ENCODE measurements at regions not wholly inside any gene's neighbourhood (a gene's known extent, or its start where the extent isn't known, plus 50 kb on each side); places are given as distances from the start of the nearest gene placed in this dataset.
"Not testable (repeated sequence)": the region's sequence is repeated elsewhere in the genome, so short reads cannot be mapped to it uniquely, and the experiment has no call there.

DNA sequence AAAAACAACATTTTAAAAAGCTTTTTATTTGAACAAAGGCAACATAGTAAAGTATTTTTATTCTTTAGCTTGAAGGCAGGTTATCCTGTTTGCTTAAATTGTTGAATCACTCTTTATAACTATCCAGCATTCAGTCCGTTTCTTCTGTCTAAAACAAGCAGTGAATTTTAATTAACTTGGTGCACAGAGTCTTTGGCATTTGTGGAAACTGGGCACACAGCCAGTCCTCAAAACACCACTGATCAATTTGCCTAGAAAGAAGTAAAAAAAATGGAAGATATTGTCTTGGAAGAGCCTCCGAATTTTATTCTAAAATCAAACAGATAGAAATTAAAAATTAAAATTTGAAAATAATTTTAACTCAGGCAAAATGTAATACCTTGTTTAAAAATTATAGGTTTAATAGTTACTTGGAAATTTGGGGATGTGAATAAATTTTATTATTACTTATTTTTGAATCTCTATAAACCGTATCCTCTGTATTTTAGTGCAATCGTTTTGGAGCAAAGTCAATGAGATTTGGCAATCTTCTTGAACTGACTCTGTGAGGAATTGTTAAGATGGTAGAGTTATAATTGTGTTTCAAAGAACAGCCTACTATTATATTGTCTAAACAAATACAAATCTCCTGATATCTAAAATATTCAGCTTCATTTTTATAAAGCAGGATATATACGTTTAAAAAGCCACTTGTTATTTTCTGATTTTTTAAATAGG, 927.0 kb downstream of the SLC16A7 start:
- DNase-seq = no peak

GRCh38 chr12:60529261-60529660, 933.4 kb downstream of the SLC16A7 start:
- DNase-seq = no peak

- DNase-seq = no peak
Observed at GRCh38 chr12:60529723-60530122, 933.9 kb downstream of the SLC16A7 start.

GRCh38 chr12:60535363-60535762, 939.5 kb downstream of the SLC16A7 start:
- no peak for DNase-seq

DNA sequence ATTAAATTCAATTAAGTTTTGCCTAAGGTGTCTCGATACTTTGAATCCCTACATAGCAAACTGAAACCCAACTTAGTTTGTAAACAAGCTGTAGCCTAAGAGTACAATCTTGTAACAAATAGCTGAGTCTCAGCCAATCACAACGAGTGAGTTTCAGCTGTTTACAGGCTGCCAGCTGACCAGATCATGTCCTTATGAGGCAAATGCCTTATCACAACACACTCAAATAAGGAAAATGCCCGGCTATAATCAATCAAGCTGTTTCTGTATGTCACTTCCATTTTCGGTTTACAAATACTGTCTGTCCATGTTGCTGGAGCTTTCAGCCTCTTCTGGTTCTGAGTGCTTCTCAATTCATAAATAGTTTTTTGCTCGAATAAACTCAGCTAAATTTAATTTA, 943.8 kb downstream of the SLC16A7 start:
- no peak for DNase-seq

GRCh38 chr12:60568914-60569313, 973.1 kb downstream of the SLC16A7 start:
- DNase-seq = no peak

- DNase-seq = no peak
Observed at GRCh38 chr12:60577607-60578006, 981.8 kb downstream of the SLC16A7 start.

DNA sequence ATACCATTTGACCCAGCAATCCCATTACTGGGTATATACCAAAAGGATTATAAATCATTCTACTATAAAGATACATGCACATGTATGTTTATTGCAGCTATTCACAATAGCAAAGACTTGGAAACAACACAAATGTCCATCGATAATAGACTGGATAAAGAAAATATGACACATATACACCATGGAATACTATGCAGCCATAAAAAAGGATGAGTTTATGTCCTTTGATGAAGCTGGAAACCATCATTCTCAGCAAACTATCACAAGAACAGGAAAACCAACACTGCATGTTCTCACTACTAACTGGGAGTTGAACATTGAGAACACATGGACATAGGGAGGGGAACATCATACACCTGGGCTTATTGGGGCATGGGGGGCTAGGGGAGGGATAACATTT, 991.8 kb downstream of the SLC16A7 start:
- not testable (repeated sequence) for DNase-seq

- DNase-seq = no peak
Observed at GRCh38 chr12:60594035-60594711, 998.3 kb downstream of the SLC16A7 start.

DNA sequence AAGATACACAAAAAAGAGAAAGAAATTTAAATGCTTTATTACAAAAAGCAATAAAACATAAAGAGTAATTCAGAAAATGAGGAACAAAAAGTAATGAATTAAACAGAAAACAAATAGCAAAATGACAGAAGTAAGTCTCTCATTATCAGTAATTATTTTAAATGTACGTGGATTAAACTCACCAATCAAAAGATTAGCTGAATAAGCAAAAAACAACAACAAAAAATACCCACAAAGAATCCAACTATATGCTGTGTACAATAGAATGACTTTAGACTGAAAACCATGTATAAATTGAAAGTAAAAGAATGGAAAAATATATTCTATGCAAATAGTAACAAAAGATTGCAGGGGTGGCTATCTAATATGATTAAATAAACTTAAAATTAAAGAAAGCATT, 1006.8 kb downstream of the SLC16A7 start:
- no peak for DNase-seq

DNA sequence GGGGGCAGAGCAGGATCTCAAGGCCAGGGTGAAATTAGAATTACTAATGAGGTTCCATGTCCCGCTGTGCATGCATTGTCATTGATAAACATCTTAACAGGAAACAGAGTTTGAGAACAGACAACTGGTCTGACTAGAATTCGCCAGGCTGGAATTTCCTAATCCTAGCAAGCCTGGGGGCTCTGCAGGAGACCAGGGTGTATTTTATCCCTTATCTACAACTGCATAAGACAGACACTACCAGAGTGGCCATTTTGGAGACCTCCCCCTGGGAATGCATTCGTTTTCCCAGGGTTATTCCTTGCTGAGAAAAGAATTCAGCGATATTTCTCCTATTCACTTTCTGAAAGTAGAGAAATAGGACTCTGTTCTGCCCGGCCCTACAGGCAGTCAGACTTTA, 1007.6 kb downstream of the SLC16A7 start:
- not testable (repeated sequence) for DNase-seq

DNA sequence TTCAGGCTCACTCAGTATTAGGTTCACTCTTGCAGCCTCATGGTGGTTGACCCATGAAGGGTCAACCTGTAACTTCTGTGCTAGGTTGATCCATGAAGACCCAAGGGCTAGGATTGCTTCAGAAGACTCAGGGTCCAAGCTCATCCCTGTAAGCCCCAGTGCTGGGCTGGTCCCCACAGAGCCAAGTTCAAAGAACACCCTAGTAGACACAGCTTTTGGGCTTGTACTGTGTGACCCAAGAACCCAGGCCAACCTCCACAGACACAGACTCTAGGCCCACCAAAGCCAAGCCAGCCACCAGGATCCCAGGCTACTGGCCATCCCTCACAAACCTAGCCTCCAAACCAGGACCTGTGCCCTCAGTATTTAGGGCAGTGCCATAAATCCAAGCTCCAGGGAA, 1020.6 kb downstream of the SLC16A7 start:
- DNase-seq = no peak

GRCh38 chr12:60630796-60631195, 1035.0 kb downstream of the SLC16A7 start:
- no peak for DNase-seq

DNA sequence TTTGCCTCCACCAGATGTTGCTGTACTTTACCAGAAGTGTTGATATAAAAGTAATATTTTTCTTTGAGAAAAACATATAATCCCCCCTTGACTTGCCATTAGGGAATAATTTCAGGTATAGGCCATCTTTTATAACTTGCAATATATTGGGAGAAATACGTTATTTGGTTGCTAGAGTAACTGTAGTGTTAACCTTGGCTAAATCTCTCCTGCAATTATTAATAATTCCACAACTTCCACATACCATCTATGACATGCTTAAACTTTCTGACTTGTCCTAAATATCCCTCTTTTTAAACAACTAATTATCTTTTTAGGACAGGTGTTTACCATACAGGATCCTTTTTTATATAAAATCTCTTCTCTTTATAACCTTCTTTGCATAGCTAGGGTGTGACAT, 1048.2 kb downstream of the SLC16A7 start:
- DNase-seq = no peak

DNA sequence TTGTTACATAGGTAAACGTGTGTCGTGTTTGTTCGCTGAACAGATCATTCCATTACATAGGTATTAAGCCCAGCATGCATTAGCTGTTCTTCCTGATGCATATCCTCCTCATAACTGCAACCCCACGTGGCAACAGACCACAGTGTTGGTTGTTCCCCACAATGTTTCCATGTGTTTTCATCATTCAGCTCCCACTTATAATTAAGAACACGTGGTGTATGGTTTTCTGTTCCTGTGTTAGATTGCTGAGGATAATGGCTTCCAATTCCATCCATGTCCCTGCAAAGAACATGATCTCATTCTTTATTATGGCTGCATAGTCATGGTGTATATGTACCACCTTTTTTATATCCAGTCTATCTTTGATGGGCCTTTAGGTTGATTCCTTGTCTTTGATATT, 1071.1 kb downstream of the SLC16A7 start:
- no peak for DNase-seq

GRCh38 chr12:60672949-60673348, 1077.1 kb downstream of the SLC16A7 start:
- DNase-seq = no peak

DNA sequence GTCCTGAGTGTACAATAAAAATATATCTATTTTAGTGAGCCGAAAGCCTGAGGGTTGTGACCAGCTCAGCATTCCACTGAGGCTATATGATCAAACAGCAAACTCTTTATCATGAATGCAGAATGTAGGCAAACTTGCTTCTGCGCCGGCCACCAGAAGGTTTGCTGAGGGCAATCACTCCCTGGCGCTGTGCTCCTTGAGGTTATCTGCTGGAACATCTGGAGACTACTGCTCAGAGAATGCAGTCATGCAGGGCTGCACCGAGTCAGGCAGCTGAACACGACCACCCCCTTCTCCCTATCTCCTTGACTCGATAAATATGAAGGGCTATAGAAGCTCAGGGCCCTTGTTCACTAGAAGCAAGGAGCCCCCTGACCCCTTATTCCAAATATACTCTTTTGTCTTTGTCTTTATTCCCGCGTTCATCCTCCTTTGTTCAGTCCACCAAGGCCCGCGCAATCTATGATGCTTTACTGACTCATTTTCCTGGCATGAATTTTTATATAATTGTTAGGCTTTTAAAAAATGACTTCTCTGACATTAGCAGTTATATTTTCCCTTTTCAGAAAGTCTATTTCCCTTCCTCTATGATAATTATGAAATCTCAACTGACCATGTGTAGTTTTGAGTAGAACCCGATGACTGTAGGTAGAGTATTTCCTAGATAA, 1089.3 kb downstream of the SLC16A7 start:
- DNase-seq = no peak

DNA sequence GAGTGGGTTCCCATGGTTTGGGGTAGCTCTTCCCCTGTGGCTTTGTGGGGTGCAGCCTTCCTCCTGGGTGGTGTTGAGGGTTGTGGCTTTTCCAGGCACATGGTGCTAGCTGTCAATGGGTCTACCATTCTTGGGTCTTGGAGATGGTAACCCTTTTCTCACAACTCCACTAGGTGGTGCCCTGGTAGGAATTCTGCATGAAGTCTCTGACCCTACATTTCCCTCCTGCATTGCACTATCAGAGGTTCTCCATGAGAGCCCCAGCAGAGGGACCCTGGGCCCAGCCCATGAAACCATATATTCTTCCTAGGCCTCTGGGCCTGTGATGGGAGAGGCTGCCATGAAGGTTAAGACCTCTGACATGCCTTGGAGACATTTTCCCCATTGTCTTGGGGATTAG, 1093.3 kb downstream of the SLC16A7 start:
- no peak for DNase-seq

DNA sequence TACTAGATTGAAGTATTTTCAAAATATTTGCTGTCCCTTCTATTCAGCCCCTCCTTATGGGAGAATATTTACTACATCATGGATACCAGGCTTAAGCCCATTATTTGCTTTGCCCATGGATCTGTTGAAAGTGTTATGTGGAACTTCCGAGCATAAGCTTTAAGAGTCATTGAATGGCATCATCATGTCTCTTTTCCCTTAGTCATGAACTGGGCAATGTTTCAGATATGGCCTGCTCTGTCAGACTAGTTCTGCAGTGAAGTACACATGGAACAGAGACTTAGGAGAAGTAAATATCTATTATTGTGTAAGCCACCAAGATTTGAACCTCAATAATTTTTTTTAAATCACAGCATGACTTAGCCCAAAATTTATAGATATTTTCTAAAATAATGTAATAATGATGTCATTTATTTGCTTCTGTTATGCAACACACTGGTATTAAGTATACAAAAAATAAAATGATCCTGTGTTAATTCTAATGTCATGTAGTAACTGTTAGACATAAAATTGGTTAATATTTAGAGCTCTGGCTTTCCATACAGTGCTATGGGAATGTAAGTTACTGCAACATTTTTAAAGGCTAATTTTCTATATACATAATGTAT, 1097.3 kb downstream of the SLC16A7 start:
- DNase-seq = no peak

DNA sequence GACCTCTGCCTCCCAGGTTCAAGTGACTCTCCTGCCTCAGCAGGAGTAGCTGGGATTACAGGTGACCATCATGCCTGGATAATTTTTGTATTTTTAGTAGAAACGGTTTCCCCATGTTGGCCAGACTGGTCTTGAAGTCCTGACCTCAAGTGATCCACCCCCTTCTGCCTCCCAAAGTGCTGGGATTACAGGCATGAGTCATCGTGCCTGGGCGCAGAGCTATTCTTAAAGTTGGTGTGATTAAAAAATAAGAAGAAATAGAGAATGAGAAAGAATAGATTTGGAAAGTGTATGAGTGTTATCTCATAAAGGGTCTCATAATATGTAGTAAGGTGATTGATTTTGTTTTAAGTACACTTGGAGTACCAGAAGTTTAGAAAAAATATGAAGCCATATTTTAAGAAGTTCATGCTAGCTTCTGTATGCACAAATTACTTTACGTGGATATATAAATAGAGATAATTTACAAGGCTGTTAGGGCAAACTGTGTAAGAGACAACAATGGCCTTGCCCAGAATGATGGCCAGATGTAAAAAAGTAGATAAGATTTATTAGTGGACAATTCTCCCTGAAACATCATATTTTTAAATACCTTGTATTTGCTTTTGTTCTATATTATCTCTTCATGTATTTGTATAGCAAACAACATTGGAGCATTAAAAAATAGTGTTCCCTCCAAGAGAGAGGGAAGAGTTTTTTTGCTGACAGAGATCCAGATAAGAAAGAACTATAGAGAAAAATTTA, 1108.5 kb downstream of the SLC16A7 start:
- DNase-seq = no peak

DNA sequence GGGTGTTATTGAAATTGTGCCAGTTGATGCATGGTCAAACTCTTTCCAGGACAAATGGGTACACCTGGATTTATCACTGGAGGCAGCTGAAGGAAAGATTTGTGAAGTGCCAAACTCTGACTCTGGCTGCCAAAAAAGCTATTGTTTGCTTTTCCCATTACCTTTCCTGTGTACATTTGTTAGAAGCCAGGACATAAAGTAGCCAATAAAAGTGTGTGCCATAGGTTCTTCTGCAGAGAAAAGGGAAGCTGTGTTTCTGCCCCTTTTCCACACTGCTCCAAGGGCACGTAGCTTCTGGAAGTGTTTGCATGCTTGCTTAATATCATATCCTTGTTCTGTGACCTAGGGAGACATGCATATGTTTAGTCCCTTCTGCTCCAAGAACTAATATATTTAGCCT, 1114.4 kb downstream of the SLC16A7 start:
- DNase-seq = no peak

DNA sequence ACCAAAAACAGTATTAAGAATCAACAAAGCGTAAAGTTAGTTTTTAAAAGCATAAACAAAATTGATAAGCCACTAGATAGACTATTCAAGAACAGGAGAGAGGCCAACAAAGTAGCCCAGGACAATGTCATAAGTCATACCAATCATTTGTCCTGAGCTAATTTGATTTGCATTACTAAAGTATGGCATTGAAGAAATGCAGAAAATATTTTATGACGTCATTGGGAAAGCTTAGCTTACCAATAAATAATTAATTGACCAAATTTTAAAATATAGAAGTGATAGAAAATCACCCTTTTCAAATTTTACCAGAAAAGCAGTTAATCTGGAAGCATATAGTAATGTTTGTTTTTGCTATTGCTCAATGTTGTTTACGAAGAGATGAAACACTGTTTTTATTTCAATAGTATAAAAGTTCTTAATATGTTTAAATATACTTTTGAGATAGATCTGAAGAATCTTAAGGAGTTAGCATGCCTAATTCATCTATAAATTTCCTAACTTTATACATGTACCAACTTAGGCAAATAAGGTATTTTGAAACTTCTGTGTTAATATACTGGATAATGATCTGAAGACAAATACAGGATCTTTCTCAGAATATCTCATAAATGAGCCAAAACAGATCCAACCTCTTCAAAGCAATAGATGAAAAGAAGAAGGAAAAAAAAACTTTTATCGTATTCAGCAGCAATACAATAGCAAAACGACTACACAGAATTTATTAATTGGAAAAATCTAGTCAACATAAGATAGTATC, 1118.5 kb downstream of the SLC16A7 start:
- no peak for DNase-seq

Data from skin of body (tissue), 1 donor.